ENCODE measurements at regions not wholly inside any gene's neighbourhood (a gene's known extent, or its start where the extent isn't known, plus 50 kb on each side); places are given as distances from the start of the nearest gene placed in this dataset.

DNA sequence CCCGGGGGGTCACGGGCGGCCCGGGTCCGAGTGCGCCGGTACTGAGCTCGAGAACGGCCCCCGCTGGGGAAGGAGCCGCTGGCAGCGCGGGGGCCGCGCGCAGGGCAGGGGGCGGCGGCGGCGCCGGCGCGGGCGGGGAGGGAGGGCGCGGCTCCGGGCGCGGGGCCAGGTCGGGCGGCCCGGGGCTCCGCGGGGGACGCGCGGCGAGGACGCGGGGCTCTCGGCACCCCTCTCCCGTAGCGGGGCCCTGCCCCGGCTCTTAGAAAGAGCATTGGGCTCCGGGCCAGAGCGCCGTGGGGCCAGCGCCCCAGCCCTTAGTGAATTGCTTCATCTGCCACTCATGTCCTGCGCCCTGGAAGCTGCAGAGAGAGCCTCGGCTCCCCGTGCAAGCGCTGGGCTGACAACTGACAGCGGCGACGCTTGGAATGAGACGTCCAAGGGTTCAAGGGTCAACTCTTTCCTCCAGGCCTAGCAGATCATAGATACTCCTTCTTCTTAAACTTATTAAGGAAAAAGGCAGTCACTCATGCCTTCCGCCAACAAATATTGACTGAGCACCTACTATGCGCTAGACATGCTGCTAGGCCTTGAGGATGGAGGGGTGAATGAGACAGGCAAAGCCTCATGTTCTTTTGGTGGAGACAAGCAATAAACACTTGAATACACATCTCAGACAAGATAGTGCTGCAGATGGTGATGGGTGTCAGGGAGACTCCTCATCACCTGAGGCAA lies 140.8 kb downstream of the SMAD6 start (continued):
- TF ChIP-seq, protein P1, sequence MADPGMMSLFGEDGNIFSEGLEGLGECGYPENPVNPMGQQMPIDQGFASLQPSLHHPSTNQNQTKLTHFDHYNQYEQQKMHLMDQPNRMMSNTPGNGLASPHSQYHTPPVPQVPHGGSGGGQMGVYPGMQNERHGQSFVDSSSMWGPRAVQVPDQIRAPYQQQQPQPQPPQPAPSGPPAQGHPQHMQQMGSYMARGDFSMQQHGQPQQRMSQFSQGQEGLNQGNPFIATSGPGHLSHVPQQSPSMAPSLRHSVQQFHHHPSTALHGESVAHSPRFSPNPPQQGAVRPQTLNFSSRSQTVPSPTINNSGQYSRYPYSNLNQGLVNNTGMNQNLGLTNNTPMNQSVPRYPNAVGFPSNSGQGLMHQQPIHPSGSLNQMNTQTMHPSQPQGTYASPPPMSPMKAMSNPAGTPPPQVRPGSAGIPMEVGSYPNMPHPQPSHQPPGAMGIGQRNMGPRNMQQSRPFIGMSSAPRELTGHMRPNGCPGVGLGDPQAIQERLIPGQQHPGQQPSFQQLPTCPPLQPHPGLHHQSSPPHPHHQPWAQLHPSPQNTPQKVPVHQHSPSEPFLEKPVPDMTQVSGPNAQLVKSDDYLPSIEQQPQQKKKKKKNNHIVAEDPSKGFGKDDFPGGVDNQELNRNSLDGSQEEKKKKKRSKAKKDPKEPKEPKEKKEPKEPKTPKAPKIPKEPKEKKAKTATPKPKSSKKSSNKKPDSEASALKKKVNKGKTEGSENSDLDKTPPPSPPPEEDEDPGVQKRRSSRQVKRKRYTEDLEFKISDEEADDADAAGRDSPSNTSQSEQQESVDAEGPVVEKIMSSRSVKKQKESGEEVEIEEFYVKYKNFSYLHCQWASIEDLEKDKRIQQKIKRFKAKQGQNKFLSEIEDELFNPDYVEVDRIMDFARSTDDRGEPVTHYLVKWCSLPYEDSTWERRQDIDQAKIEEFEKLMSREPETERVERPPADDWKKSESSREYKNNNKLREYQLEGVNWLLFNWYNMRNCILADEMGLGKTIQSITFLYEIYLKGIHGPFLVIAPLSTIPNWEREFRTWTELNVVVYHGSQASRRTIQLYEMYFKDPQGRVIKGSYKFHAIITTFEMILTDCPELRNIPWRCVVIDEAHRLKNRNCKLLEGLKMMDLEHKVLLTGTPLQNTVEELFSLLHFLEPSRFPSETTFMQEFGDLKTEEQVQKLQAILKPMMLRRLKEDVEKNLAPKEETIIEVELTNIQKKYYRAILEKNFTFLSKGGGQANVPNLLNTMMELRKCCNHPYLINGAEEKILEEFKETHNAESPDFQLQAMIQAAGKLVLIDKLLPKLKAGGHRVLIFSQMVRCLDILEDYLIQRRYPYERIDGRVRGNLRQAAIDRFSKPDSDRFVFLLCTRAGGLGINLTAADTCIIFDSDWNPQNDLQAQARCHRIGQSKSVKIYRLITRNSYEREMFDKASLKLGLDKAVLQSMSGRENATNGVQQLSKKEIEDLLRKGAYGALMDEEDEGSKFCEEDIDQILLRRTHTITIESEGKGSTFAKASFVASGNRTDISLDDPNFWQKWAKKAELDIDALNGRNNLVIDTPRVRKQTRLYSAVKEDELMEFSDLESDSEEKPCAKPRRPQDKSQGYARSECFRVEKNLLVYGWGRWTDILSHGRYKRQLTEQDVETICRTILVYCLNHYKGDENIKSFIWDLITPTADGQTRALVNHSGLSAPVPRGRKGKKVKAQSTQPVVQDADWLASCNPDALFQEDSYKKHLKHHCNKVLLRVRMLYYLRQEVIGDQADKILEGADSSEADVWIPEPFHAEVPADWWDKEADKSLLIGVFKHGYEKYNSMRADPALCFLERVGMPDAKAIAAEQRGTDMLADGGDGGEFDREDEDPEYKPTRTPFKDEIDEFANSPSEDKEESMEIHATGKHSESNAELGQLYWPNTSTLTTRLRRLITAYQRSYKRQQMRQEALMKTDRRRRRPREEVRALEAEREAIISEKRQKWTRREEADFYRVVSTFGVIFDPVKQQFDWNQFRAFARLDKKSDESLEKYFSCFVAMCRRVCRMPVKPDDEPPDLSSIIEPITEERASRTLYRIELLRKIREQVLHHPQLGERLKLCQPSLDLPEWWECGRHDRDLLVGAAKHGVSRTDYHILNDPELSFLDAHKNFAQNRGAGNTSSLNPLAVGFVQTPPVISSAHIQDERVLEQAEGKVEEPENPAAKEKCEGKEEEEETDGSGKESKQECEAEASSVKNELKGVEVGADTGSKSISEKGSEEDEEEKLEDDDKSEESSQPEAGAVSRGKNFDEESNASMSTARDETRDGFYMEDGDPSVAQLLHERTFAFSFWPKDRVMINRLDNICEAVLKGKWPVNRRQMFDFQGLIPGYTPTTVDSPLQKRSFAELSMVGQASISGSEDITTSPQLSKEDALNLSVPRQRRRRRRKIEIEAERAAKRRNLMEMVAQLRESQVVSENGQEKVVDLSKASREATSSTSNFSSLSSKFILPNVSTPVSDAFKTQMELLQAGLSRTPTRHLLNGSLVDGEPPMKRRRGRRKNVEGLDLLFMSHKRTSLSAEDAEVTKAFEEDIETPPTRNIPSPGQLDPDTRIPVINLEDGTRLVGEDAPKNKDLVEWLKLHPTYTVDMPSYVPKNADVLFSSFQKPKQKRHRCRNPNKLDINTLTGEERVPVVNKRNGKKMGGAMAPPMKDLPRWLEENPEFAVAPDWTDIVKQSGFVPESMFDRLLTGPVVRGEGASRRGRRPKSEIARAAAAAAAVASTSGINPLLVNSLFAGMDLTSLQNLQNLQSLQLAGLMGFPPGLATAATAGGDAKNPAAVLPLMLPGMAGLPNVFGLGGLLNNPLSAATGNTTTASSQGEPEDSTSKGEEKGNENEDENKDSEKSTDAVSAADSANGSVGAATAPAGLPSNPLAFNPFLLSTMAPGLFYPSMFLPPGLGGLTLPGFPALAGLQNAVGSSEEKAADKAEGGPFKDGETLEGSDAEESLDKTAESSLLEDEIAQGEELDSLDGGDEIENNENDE (IDR thresholded peaks at IDR 0.05; ENCODE audit: insufficient replicate concordance, low read length) = no peak
- TF ChIP-seq TBP (IDR thresholded peaks at IDR 0.05; ENCODE audit: low read depth, low read length) = no peak
- TF ChIP-seq, protein P2, sequence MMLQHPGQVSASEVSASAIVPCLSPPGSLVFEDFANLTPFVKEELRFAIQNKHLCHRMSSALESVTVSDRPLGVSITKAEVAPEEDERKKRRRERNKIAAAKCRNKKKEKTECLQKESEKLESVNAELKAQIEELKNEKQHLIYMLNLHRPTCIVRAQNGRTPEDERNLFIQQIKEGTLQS (IDR thresholded peaks at IDR 0.05; ENCODE audit: insufficient read depth, low read depth, low read length) = no peak
- no peak for TF ChIP-seq POLR2A (IDR thresholded peaks at IDR 0.05; ENCODE audit: control extremely low read depth in 1 of 2, low read depth in 2 of 2, low read length in 2 of 2)
- TF ChIP-seq KDM4A (IDR thresholded peaks at IDR 0.05; ENCODE audit: low read depth, low read length, severe bottlenecking) = no peak
- no peak for TF ChIP-seq CBX5 (IDR thresholded peaks at IDR 0.05; ENCODE audit: low read depth, low read length)
